Stromal cell of bone marrow (primary cell): ENCODE measurements at regions not wholly inside any gene's neighbourhood (a gene's known extent, or its start where the extent isn't known, plus 50 kb on each side); places are given as distances from the start of the nearest gene placed in this dataset.
A peak's percentile ranks its signal among the peaks of the same experiment; 100 is the strongest.
"Not testable (repeated sequence)": the region's sequence is repeated elsewhere in the genome, so short reads cannot be mapped to it uniquely, and the experiment has no call there.

Experiments
- DNase-seq: peaks from one replicate; pipeline ENCODE4 v3.0.0-alpha.2; 2012; ENCODE audit warnings: low read depth

- DNase-seq, result no peak
Measured at GRCh38 chr2:144812288-144812687, 292.4 kb upstream of the ZEB2 start.

GRCh38 chr2:144801766-144802165, 281.8 kb upstream of the ZEB2 start:
- peak; percentile 25 for DNase-seq

- no peak for DNase-seq
Measured at GRCh38 chr2:144801325-144801724, 281.4 kb upstream of the ZEB2 start.

GRCh38 chr2:144798989-144799388, 279.1 kb upstream of the ZEB2 start:
- no peak for DNase-seq

GRCh38 chr2:144798034-144798433, 278.1 kb upstream of the ZEB2 start:
- DNase-seq, result no peak

GRCh38 chr2:144796936-144797335, 277.0 kb upstream of the ZEB2 start:
- no peak for DNase-seq

GRCh38 chr2:144796164-144796563, 276.2 kb upstream of the ZEB2 start:
- no peak for DNase-seq

GRCh38 chr2:144785253-144785652, 265.3 kb upstream of the ZEB2 start:
- no peak for DNase-seq

- DNase-seq, result no peak
Measured at GRCh38 chr2:144780983-144781382, 261.1 kb upstream of the ZEB2 start.

- no peak for DNase-seq
Measured at GRCh38 chr2:144776766-144777165, 256.8 kb upstream of the ZEB2 start.

- no peak for DNase-seq
Measured at GRCh38 chr2:144774809-144775208, 254.9 kb upstream of the ZEB2 start.

GRCh38 chr2:144771348-144771747, 251.4 kb upstream of the ZEB2 start:
- no peak for DNase-seq

- no peak for DNase-seq
Measured at GRCh38 chr2:144770616-144771230, 250.8 kb upstream of the ZEB2 start.

GRCh38 chr2:144760939-144761338, 241.0 kb upstream of the ZEB2 start:
- not testable (repeated sequence) for DNase-seq

- DNase-seq, result no peak
Measured at GRCh38 chr2:144759746-144760145, 239.8 kb upstream of the ZEB2 start.

- not testable (repeated sequence) for DNase-seq
Measured at GRCh38 chr2:144758196-144758595, 238.3 kb upstream of the ZEB2 start.

- DNase-seq, result peak; percentile 6
Measured at GRCh38 chr2:144753416-144753815, 233.5 kb upstream of the ZEB2 start.

GRCh38 chr2:144751142-144751905, 231.4 kb upstream of the ZEB2 start:
- DNase-seq, result no peak

GRCh38 chr2:144749188-144749587, 229.3 kb upstream of the ZEB2 start:
- no peak for DNase-seq

GRCh38 chr2:144748443-144748842, 228.5 kb upstream of the ZEB2 start:
- no peak for DNase-seq

- DNase-seq, result no peak
Measured at GRCh38 chr2:144747571-144747970, 227.7 kb upstream of the ZEB2 start.

GRCh38 chr2:144745424-144745823, 225.5 kb upstream of the ZEB2 start:
- DNase-seq, result no peak

GRCh38 chr2:144738749-144739148, 218.8 kb upstream of the ZEB2 start:
- DNase-seq, result no peak

GRCh38 chr2:144730711-144731110, 210.8 kb upstream of the ZEB2 start:
- no peak for DNase-seq
